Anterior cingulate cortex (tissue), 58 donors: ENCODE measurements at regions not wholly inside any gene's neighbourhood (a gene's known extent, or its start where the extent isn't known, plus 50 kb on each side); places are given as distances from the start of the nearest gene placed in this dataset.

ENCODE experiments used
- DNase-seq, 58 donors: peaks; one replicate each; lab custom pipeline; 2025; lab: John Stamatoyannopoulos, UW

- DNase-seq, result peak in 19 of 58 donors; percentile 0 to 57 (median 4)
Observed at GRCh38 chr1:185646202-185646683, 87.9 kb upstream of the HMCN1 start.

GRCh38 chr1:185645686-185646085 lies 88.5 kb upstream of the HMCN1 start:
- no peak for DNase-seq

DNA sequence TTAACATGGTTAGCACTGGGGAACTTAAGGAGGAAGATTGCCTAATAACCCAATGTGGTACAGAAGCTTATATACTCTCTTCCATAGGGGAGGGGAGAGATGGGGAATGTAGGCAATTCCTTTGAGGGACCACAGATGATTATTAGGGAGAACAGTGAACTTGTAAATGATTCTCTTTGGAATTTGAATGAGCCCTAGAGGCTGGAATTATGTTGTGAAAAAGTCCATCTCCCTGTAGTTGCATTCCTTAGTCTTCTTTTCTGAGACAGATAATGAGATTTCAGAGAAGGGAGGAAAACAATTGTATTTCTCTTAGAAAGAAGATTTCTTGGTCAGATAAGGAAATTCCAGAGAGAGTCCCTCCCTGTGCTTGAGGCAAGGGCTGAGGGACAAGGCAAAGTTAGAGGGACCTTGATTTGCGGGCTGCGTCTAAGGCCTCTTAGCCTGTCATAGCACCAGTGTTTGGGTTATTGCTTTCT lies 89.0 kb upstream of the HMCN1 start:
- DNase-seq, result no peak

GRCh38 chr1:185644531-185644930 lies 89.7 kb upstream of the HMCN1 start:
- no peak for DNase-seq

DNA sequence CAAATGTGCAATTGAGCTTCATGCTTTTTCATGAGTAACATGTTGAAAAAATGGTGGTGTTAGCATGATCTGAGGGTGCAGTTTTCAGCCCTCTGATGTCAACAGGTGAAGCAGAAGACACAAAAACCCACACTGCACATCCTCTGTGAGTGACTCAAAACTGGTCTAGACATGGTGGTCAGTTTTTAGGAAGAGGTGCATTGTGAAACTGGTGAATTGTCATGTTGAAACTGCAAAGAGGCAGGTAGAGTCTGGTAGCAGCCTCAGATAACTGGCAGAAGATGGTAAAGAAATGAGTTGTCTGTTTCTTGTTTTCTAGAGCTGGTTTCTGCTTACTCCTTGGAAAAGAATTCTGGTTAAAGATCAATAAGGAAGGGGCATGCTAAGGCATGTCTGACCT lies 97.3 kb upstream of the HMCN1 start:
- no peak for DNase-seq

GRCh38 chr1:185634704-185635103 lies 99.5 kb upstream of the HMCN1 start:
- no peak for DNase-seq

GRCh38 chr1:185632659-185633423 lies 101.3 kb upstream of the HMCN1 start:
- DNase-seq, result no peak

- no peak for DNase-seq
Observed at GRCh38 chr1:185631843-185632242, 102.3 kb upstream of the HMCN1 start.

GRCh38 chr1:185627761-185628501 lies 106.3 kb upstream of the HMCN1 start:
- no peak for DNase-seq

DNA sequence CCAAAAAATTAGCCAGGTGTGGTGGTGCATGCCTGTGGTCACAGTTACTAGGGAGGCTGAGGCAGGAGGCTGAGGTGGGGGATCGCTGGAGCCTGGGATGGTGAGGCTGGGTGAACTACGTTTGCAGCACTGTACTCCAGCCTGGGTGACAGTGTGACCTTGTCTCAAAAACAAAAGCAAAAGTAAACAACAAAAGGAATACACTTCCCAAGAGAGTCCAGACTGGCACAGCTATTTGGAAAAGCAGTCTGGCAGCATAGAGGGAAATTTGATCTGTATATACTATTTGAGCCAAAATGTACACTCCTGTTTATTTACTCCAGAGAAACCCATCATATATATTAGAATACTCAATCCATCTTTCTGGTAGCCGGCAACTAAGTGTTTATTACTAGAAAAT lies 107.0 kb upstream of the HMCN1 start:
- no peak for DNase-seq

- DNase-seq, result no peak
Observed at GRCh38 chr1:185626344-185626743, 107.8 kb upstream of the HMCN1 start.

DNA sequence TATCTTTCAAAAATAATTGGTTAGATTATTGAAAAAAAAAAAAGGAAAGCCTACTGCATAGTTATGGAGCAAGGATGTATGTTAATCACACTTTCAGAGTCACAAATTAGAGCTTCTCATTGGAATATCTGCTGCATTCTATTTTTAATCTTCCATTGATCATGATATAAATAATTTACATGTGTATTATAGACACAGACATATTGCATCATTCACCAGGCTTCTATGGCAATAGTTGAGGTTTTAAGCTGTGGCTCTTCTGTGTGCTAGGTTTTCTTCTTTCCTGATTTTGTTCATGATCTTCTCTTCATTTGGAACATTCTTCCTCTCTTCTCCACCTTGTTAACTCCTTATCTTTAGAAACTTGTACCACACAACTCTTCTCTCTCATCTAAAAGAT lies 123.2 kb upstream of the HMCN1 start:
- no peak for DNase-seq

GRCh38 chr1:185608177-185608576 lies 126.0 kb upstream of the HMCN1 start:
- DNase-seq, result no peak

- no peak for DNase-seq
Observed at GRCh38 chr1:185603158-185603557, 131.0 kb upstream of the HMCN1 start.

DNA sequence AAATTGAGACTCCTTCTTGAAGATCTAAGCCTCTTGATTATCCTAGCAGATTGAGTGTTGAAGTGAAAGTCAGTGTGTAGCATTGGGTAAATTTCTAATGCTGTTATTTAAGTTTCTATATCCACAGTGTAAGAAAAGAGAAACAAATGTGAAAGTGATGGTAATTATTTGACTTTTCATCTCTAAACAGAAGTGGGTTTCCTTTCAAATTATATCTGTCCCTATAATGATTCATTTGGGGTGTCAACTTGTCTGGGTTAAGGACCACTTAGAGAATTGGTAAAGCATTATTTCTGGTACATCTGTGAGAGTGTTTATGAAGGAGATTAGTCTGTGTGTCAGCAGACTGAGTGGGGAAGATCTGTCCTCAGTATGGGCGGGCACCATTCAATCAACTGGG lies 133.0 kb upstream of the HMCN1 start:
- DNase-seq, result no peak

GRCh38 chr1:185600641-185601040 lies 133.6 kb upstream of the HMCN1 start:
- DNase-seq, result no peak

DNA sequence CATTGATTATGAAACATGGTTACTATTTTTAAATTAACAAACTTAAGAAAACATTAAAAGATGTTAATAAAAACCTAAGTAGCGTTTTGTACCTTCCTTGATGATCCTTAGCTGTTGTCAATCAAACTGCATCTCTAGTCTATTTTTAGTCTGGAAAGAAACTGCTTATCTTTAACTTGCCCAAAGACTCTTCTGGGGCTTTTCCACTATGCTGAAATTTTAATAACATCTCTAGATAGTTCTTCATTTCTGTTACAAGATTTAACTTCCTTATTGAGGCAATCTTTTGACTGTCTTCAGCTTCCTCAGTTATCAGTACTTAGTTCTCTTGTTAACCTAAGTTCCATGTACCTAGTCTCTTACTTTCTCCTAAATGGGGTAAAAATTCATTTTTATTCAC lies 135.9 kb upstream of the HMCN1 start:
- no peak for DNase-seq

DNA sequence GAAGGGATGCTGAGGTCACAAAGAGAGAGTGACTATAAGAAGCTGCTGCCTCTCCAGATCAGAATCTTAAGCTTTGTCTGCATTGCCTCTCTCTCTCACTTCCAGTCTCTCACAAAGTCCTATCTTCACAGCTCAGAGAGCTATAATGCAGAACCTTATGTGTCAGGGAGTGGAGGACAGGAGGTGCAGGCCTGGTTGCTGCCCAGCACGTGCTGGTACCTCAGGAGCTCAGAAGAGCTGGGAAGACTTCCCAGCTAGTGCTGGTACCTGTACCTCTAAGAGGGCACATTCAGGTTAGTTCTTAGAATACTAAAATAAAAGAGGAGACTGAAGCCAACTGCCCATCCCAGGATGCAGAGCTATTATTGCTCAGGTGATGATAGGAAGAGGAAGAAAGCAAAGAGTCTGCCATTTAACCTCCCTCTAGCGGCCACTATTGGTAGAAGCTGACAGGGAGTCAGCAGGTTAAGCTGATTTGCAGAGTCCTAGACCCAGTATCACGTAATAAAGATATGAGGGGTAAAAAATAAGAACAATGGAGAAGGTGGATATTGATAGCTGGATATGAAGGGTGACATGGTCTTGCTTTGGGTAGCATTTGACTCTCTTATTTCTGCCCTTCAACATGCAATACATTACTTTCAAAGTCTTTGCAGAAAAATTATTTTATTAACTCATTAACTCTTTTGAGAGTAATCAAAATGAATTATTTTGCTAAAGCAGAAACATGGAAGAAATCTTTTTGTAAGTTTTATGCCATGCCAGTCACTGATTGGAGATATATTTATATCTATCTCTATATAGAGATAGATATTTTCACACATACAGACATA lies 138.1 kb upstream of the HMCN1 start:
- DNase-seq, result no peak

DNA sequence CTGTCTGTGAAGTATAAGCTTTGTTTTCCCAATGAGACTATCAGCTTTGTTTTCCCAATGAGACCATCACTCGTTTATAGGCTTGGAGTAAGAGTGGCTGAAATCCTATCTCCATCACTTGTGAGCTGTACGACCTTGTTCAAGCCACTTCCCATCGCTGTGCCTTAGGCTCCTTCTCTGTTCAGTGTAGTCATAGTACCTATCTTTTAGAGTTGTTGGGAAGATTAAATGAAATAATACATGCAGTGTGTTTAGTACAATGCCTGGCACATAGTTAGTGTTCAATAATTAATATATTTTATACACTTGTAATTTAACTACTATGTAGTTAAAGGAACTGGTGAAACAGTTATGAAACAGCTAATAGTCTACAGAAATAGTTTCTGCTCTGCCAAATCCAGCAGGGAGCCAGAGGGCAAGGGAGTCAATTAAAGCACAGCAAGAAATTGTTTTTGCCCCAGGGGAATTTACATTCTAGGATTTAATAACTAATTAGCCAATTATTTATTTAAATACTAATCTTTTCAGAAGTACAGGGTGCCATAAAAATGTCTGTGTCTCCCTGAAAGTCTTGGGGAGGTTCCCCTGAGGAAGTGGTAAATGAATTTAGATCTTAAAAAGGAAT lies 139.3 kb upstream of the HMCN1 start:
- no peak for DNase-seq

DNA sequence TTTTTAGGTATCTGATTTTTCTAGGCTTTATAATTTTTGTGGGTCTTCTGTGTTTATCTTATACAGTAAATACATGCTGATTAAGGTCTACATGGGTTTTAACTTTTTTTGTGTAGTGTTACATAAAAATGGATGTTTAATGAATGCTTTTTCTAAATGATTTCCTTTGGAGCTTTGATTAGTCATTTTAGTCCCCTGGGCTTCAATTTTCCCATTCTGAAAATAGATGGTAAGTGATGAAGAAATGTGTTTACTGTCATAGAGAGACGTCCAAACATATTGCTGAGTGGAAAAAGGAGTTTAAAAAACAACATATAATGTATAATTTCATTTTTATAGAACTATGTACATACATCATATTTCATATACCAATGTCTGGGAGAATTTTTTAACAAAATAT lies 140.9 kb upstream of the HMCN1 start:
- no peak for DNase-seq
